ENCODE measurements at regions not wholly inside any gene's neighbourhood (a gene's known extent, or its start where the extent isn't known, plus 50 kb on each side); places are given as distances from the start of the nearest gene placed in this dataset.

GRCh38 chr13:27367570-27367969 lies 56.8 kb upstream of the GTF3A start:
- DNase-seq (ENCODE audit: low spot score in 2 of 2) = no peak
- TF ChIP-seq POLR2A (IDR thresholded peaks at IDR 0.05) = no peak
- TF ChIP-seq POLR2AphosphoS5 (IDR thresholded peaks at IDR 0.05) = no peak
- TF ChIP-seq, protein P1, sequence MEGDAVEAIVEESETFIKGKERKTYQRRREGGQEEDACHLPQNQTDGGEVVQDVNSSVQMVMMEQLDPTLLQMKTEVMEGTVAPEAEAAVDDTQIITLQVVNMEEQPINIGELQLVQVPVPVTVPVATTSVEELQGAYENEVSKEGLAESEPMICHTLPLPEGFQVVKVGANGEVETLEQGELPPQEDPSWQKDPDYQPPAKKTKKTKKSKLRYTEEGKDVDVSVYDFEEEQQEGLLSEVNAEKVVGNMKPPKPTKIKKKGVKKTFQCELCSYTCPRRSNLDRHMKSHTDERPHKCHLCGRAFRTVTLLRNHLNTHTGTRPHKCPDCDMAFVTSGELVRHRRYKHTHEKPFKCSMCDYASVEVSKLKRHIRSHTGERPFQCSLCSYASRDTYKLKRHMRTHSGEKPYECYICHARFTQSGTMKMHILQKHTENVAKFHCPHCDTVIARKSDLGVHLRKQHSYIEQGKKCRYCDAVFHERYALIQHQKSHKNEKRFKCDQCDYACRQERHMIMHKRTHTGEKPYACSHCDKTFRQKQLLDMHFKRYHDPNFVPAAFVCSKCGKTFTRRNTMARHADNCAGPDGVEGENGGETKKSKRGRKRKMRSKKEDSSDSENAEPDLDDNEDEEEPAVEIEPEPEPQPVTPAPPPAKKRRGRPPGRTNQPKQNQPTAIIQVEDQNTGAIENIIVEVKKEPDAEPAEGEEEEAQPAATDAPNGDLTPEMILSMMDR (IDR thresholded peaks at IDR 0.05) = no peak
- Histone ChIP-seq H3K27ac (no peak overlapping the region), H3K4me1 (no peaks in the 10 kb centered on the region), H3K4me3 (no peak overlapping the region), H3K27me3 (peaks cover 0 to 32% of the 10 kb centered on the region in 2 donors), H3K36me3 (no peaks in the 10 kb centered on the region), H3K9me3 (no peaks in the 10 kb centered on the region)
- intact Hi-C loops (cut with DNase I; ENCODE audit: low total_unique reads) = loop anchor here (10.0 kb wide), 2 partner anchors 457 to 607 kb away; no protein-coding TSS in a partner anchor

GRCh38 chr13:27370305-27370872 lies 54.0 kb upstream of the GTF3A start:
- no peak for DNase-seq (ENCODE audit: low spot score in 2 of 2)
- TF ChIP-seq POLR2A (IDR thresholded peaks at IDR 0.05) = no peak
- TF ChIP-seq POLR2AphosphoS5 (IDR thresholded peaks at IDR 0.05) = no peak
- TF ChIP-seq, protein P1 (IDR thresholded peaks at IDR 0.05) = no peak
- Histone ChIP-seq H3K4me1 (peaks cover 0 to 4% of the 10 kb centered on the region in 2 donors), H3K27ac (no peak overlapping the region), H3K4me3 (no peak overlapping the region), H3K36me3 (no peaks in the 10 kb centered on the region), H3K27me3 (peaks cover 0 to 49% of the 10 kb centered on the region in 2 donors), H3K9me3 (no peaks in the 10 kb centered on the region)
- intact Hi-C loops (cut with DNase I; ENCODE audit: low total_unique reads) = no loop called here

DNA sequence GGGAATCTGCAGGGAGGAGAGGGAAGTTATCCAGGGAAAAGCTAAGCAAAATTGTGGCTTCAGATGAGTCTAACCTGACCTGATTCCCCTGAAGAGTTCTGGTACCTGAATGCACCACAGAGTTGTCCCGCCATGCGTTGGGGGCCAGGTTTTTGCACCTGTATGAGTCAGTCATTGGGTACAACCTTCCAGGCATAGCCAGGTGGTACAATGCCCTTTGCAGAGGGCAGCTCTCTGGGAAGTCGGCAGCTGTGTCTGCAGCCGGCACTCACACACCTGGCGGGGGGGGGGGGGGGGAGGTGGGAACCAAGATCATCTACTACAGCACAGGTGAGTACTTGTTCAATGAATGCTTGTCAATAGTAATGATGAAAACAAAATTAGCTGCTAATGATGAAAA lies 52.5 kb upstream of the GTF3A start:
- no peak for DNase-seq (ENCODE audit: low spot score in 2 of 2)
- no peak overlapping the region for H3K4me3 ChIP-seq
- H3K9me3 ChIP-seq = no peaks in the 10 kb centered on the region
- no peak for TF ChIP-seq POLR2A (IDR thresholded peaks at IDR 0.05)
- TF ChIP-seq POLR2AphosphoS5 (IDR thresholded peaks at IDR 0.05) = no peak
- TF ChIP-seq, protein P1 (IDR thresholded peaks at IDR 0.05) = no peak
- H3K4me1 ChIP-seq = peaks cover 0 to 4% of the 10 kb centered on the region in 2 donors
- no peaks in the 10 kb centered on the region for H3K36me3 ChIP-seq
- intact Hi-C loops (cut with DNase I; ENCODE audit: low total_unique reads) = no loop called here
- H3K27me3 ChIP-seq = peaks cover 0 to 46% of the 10 kb centered on the region in 2 donors
- H3K27ac ChIP-seq = no peak overlapping the region

- no peak overlapping the region for H3K27ac ChIP-seq
- peaks cover 0 to 4% of the 10 kb centered on the region in 2 donors for H3K4me1 ChIP-seq
- no peaks in the 10 kb centered on the region for H3K9me3 ChIP-seq
- no peaks in the 10 kb centered on the region for H3K36me3 ChIP-seq
- H3K27me3 ChIP-seq = peaks cover 0 to 41% of the 10 kb centered on the region in 2 donors
- intact Hi-C loops (cut with DNase I; ENCODE audit: low total_unique reads) = no loop called here
- no peak for TF ChIP-seq POLR2AphosphoS5 (IDR thresholded peaks at IDR 0.05)
- TF ChIP-seq POLR2A (IDR thresholded peaks at IDR 0.05) = no peak
- TF ChIP-seq, protein P1 (IDR thresholded peaks at IDR 0.05) = no peak
- DNase-seq (ENCODE audit: low spot score in 2 of 2) = no peak
- H3K4me3 ChIP-seq = no peak overlapping the region
Observed at GRCh38 chr13:27372896-27373295, 51.5 kb upstream of the GTF3A start.

DNA sequence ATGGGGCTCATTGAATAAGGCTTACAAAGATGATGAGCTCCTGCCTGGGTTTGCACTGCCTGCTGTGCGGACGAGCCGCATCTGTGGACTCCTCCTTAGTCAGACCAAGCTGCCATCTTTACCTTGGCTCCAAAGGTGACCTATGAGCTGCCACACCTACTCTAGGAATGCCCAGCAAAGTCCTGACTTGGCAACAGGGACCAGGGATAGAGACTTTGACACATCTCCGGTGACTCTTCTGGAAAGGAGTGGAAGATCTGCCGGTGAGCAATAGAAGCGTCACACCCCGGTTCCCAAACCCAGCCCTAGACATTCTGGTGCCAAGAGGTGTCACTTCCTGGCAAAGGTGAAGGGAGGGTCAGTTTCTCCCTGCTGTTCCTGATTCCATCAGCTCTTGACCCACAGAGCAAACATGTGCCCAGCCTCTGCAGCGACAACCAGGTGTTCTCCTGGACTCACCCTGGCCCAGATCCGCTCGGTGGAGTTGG lies 50.2 kb upstream of the GTF3A start:
- no peak overlapping the region for H3K4me3 ChIP-seq
- TF ChIP-seq, protein P1 (IDR thresholded peaks at IDR 0.05) = no peak
- TF ChIP-seq POLR2AphosphoS5 (IDR thresholded peaks at IDR 0.05) = no peak
- TF ChIP-seq POLR2A (IDR thresholded peaks at IDR 0.05) = no peak
- H3K4me1 ChIP-seq = peaks cover 0 to 4% of the 10 kb centered on the region in 2 donors
- no peaks in the 10 kb centered on the region for H3K36me3 ChIP-seq
- DNase-seq (ENCODE audit: low spot score in 2 of 2) = no peak
- H3K27me3 ChIP-seq = peaks cover 0 to 33% of the 10 kb centered on the region in 2 donors
- H3K27ac ChIP-seq = no peak overlapping the region
- intact Hi-C loops (cut with DNase I; ENCODE audit: low total_unique reads) = no loop called here
- H3K9me3 ChIP-seq = no peaks in the 10 kb centered on the region

Measured in breast epithelium (tissue), 4 donors.